ENCODE measurements at regions not wholly inside any gene's neighbourhood (a gene's known extent, or its start where the extent isn't known, plus 50 kb on each side); places are given as distances from the start of the nearest gene placed in this dataset.

GRCh38 chr15:96270581-96271172, 59.8 kb upstream of the NR2F2 start:
- no peak for DNase-seq
- TF ChIP-seq CTCF (IDR thresholded peaks at IDR 0.05; ENCODE audit: partially characterized antibody, unreplicated experiment) = no peak
- Mint-ChIP-seq H3K36me3 (ENCODE audit: unreplicated experiment) (no peaks in the 10 kb centered on the region), H3K4me3 (ENCODE audit: unreplicated experiment) (no peak overlapping the region), H3K9me3 (ENCODE audit: unreplicated experiment) (no peaks in the 10 kb centered on the region), H3K27ac (ENCODE audit: unreplicated experiment) (no peak overlapping the region), H3K4me1 (ENCODE audit: low read depth, unreplicated experiment) (no peaks in the 10 kb centered on the region), H3K27me3 (ENCODE audit: unreplicated experiment) (no peaks in the 10 kb centered on the region)

- H3K4me1 Mint-ChIP-seq (ENCODE audit: low read depth, unreplicated experiment) = no peaks in the 10 kb centered on the region
Measured at GRCh38 chr15:96272427-96272826, 58.1 kb upstream of the NR2F2 start.

GRCh38 chr15:96273317-96274086, 57.0 kb upstream of the NR2F2 start:
- H3K27ac Mint-ChIP-seq (ENCODE audit: unreplicated experiment) = no peak overlapping the region
- H3K27me3 Mint-ChIP-seq (ENCODE audit: unreplicated experiment) = no peaks in the 10 kb centered on the region
- no peak for DNase-seq
- no peaks in the 10 kb centered on the region for H3K9me3 Mint-ChIP-seq (ENCODE audit: unreplicated experiment)
- H3K4me1 Mint-ChIP-seq (ENCODE audit: low read depth, unreplicated experiment) = no peaks in the 10 kb centered on the region
- H3K4me3 Mint-ChIP-seq (ENCODE audit: unreplicated experiment) = no peak overlapping the region
- H3K36me3 Mint-ChIP-seq (ENCODE audit: unreplicated experiment) = no peaks in the 10 kb centered on the region
- no peak for TF ChIP-seq CTCF (IDR thresholded peaks at IDR 0.05; ENCODE audit: partially characterized antibody, unreplicated experiment)

More at GRCh38 chr15:96272427-96272826, 58.1 kb upstream of the NR2F2 start:
- H3K27ac Mint-ChIP-seq (ENCODE audit: unreplicated experiment) = no peak overlapping the region
- no peaks in the 10 kb centered on the region for H3K36me3 Mint-ChIP-seq (ENCODE audit: unreplicated experiment)
- H3K9me3 Mint-ChIP-seq (ENCODE audit: unreplicated experiment) = no peaks in the 10 kb centered on the region
- no peak overlapping the region for H3K4me3 Mint-ChIP-seq (ENCODE audit: unreplicated experiment)
- DNase-seq = no peak
- no peaks in the 10 kb centered on the region for H3K27me3 Mint-ChIP-seq (ENCODE audit: unreplicated experiment)
- TF ChIP-seq CTCF (IDR thresholded peaks at IDR 0.05; ENCODE audit: partially characterized antibody, unreplicated experiment) = no peak

- no peak for DNase-seq
- H3K36me3 Mint-ChIP-seq (ENCODE audit: unreplicated experiment) = no peaks in the 10 kb centered on the region
- H3K27me3 Mint-ChIP-seq (ENCODE audit: unreplicated experiment) = no peaks in the 10 kb centered on the region
- no peak for TF ChIP-seq CTCF (IDR thresholded peaks at IDR 0.05; ENCODE audit: partially characterized antibody, unreplicated experiment)
- H3K4me1 Mint-ChIP-seq (ENCODE audit: low read depth, unreplicated experiment) = no peaks in the 10 kb centered on the region
- H3K27ac Mint-ChIP-seq (ENCODE audit: unreplicated experiment) = no peak overlapping the region
- H3K9me3 Mint-ChIP-seq (ENCODE audit: unreplicated experiment) = no peaks in the 10 kb centered on the region
- H3K4me3 Mint-ChIP-seq (ENCODE audit: unreplicated experiment) = no peak overlapping the region
Measured at GRCh38 chr15:96274087-96274440, 56.4 kb upstream of the NR2F2 start.

GRCh38 chr15:96274698-96275097, 55.8 kb upstream of the NR2F2 start:
- Mint-ChIP-seq H3K27me3 (ENCODE audit: unreplicated experiment) (no peaks in the 10 kb centered on the region), H3K4me3 (ENCODE audit: unreplicated experiment) (no peak overlapping the region), H3K36me3 (ENCODE audit: unreplicated experiment) (no peaks in the 10 kb centered on the region), H3K9me3 (ENCODE audit: unreplicated experiment) (no peaks in the 10 kb centered on the region), H3K4me1 (ENCODE audit: low read depth, unreplicated experiment) (no peaks in the 10 kb centered on the region), H3K27ac (ENCODE audit: unreplicated experiment) (no peak overlapping the region)
- DNase-seq = no peak
- TF ChIP-seq CTCF (IDR thresholded peaks at IDR 0.05; ENCODE audit: partially characterized antibody, unreplicated experiment) = no peak

Data from glutamatergic neuron (in vitro differentiated cells).